Activated naive CD8-positive, alpha-beta T cell treated with anti-CD3 and anti-CD28 coated beads, Interleukin-2, amount 50 U/mL, for 24 hours (primary cell): ENCODE measurements at regions not wholly inside any gene's neighbourhood (a gene's known extent, or its start where the extent isn't known, plus 50 kb on each side); places are given as distances from the start of the nearest gene placed in this dataset.

Source experiments
- ATAC-seq: fragments of 150-1000 bp; cut with Tn5 transposase; one replicate; pipeline ENCODE4 v1.10.0; 2021
- DNase-seq: peaks from one replicate; pipeline ENCODE4 v3.0.0; 2021
- H3K27ac Mint-ChIP-seq: one replicate; pipeline ENCODE4 v1.8.0; 2021; ENCODE audit warnings: mild to moderate bottlenecking, mixed read lengths
- H3K27me3 Mint-ChIP-seq: one replicate; pipeline ENCODE4 v1.8.0; 2021; ENCODE audit warnings: mixed read lengths
- H3K36me3 Mint-ChIP-seq: one replicate; pipeline ENCODE4 v1.8.0; 2021; ENCODE audit warnings: low read depth, mixed read lengths
- H3K4me1 Mint-ChIP-seq: one replicate; pipeline ENCODE4 v1.8.0; 2021; ENCODE audit warnings: mixed read lengths
- H3K4me3 Mint-ChIP-seq: one replicate; pipeline ENCODE4 v1.8.0; 2021; ENCODE audit warnings: mild to moderate bottlenecking, moderate library complexity, mixed read lengths
- H3K9me3 Mint-ChIP-seq: one replicate; pipeline ENCODE4 v1.8.0; 2021; ENCODE audit warnings: mixed read lengths

DNA sequence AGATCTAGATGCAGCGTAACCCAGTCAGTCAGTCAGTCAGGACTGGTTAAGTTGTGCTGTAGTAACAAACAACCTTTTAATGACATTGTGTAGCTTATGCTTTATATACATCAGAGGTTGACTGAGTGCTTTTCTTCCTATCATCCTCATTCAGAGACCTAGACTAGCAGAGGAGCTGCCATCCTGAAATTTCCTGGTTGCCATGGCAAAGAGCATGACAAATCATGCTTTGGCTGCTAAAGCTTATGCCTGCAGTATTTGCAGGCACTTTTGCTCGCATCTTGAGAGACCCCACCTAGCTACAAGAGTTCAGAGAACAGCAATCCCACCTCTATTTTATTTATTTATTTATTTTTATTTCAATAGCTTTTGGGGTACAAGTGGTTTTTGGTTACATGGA is 244.0 kb downstream of the BTBD3 start:
- Mint-ChIP-seq H3K4me1 (no peaks in the 10 kb centered on the region), H3K27me3 (no peaks in the 10 kb centered on the region), H3K36me3 (no peaks in the 10 kb centered on the region), H3K4me3 (no peak overlapping the region), H3K9me3 (no peaks in the 10 kb centered on the region), H3K27ac (no peak overlapping the region)
- DNase-seq (no peak), ATAC-seq (no peak)

GRCh38 chr20:12166053-12166717 is 248.5 kb downstream of the BTBD3 start:
- ATAC-seq (no peak), DNase-seq (no peak)
- Mint-ChIP-seq H3K4me3 (no peak overlapping the region), H3K27me3 (no peaks in the 10 kb centered on the region), H3K9me3 (peaks cover 13% of the 10 kb centered on the region), H3K4me1 (no peaks in the 10 kb centered on the region), H3K27ac (no peak overlapping the region), H3K36me3 (no peaks in the 10 kb centered on the region)

DNA sequence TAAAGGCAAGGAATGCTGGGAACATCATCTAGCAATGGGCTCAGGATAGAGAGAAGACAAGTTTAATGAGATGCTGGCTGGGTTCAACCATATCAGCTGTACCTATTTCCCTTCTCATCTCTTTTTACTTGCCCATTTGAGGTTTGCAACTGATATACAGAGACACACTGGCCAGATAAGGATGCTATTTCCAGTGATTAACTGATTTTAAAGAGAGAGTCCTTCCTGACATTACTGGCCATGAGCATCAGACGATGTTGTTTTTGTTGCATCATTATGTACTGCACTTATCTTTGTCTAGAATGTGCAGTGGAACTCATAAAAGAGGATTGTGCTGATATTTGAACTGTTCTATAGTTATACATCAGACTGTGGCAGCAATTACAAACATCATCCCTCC is 252.7 kb downstream of the BTBD3 start:
- ATAC-seq, result no peak
- DNase-seq, result no peak
- Mint-ChIP-seq H3K36me3 (no peaks in the 10 kb centered on the region), H3K27me3 (no peaks in the 10 kb centered on the region), H3K27ac (no peak overlapping the region), H3K9me3 (peaks cover 22% of the 10 kb centered on the region), H3K4me1 (no peaks in the 10 kb centered on the region), H3K4me3 (no peak overlapping the region)

DNA sequence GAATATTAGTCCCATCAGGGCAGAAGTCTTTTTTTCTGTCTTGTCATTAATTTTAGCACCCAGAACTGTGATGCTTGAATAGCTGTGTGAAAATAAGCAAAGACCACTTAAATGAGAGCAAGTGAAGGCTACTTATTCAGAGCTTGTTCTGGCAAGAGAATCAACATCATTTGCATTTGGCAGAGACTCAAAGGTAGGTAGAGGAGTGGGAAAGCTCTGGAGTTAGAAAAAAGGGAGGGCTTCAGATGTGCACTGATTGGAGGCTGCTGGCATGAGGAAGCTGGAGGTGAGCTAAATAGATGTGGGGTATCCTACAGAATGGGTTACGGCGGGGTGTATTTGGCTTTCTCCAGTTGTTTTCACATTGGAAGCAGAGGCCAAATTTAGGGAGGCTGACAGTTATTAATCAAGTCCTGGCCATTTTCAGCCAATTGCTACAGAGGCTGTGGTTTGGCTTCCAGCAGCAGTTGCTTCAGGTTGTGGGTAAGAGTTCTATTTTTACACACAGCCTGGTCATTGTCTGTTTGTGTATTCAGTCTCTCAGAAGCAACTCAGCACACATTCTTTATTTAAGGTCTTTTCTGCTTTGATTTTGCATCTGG is 254.3 kb downstream of the BTBD3 start:
- H3K36me3 Mint-ChIP-seq, result no peaks in the 10 kb centered on the region
- H3K9me3 Mint-ChIP-seq, result peaks cover 22% of the 10 kb centered on the region
- H3K27me3 Mint-ChIP-seq, result no peaks in the 10 kb centered on the region

GRCh38 chr20:12173347-12174012 is 255.8 kb downstream of the BTBD3 start:
- H3K27me3 Mint-ChIP-seq, result no peaks in the 10 kb centered on the region
- H3K27ac Mint-ChIP-seq, result no peak overlapping the region
- H3K4me3 Mint-ChIP-seq, result no peak overlapping the region
- no peak for ATAC-seq
- H3K36me3 Mint-ChIP-seq, result no peaks in the 10 kb centered on the region
- no peak for DNase-seq
- H3K9me3 Mint-ChIP-seq, result peaks cover 14% of the 10 kb centered on the region
- H3K4me1 Mint-ChIP-seq, result no peaks in the 10 kb centered on the region

More for the DNA sequence above, 254.3 kb downstream of the BTBD3 start:
- H3K4me1 Mint-ChIP-seq, result no peaks in the 10 kb centered on the region
- no peak overlapping the region for H3K4me3 Mint-ChIP-seq
- DNase-seq, result no peak
- no peak for ATAC-seq
- H3K27ac Mint-ChIP-seq, result no peak overlapping the region

DNA sequence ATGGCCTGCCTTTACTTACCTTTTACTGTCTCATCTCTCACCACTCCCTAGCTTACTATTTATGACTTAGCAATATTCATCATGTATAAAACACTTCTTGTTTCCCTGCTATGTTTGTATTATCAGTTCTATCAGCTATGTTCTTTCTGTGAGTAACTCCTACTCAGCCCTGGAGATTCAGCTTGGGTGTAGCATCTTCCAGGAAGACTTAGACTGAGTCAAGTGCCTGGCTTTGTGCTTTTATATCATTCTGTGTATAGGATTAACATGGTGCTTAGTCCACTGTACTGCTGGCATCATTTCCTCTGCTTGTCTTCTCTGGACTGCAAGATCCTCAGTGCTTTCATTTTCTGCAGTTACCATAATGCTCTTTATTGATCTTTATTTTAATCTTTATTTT is 257.8 kb downstream of the BTBD3 start:
- Mint-ChIP-seq H3K9me3 (peaks cover 9% of the 10 kb centered on the region), H3K4me3 (no peak overlapping the region), H3K4me1 (no peaks in the 10 kb centered on the region), H3K27ac (no peak overlapping the region), H3K36me3 (no peaks in the 10 kb centered on the region), H3K27me3 (no peaks in the 10 kb centered on the region)
- DNase-seq (no peak), ATAC-seq (no peak)

- H3K9me3 Mint-ChIP-seq, result peaks cover 11% of the 10 kb centered on the region
- no peaks in the 10 kb centered on the region for H3K27me3 Mint-ChIP-seq
- no peaks in the 10 kb centered on the region for H3K36me3 Mint-ChIP-seq
- no peak overlapping the region for H3K27ac Mint-ChIP-seq
- no peak overlapping the region for H3K4me3 Mint-ChIP-seq
- H3K4me1 Mint-ChIP-seq, result no peaks in the 10 kb centered on the region
- no peak for ATAC-seq
- DNase-seq, result no peak
Observed at GRCh38 chr20:12177657-12178293, 260.1 kb downstream of the BTBD3 start.

- no peak overlapping the region for H3K27ac Mint-ChIP-seq
- peaks cover 8% of the 10 kb centered on the region for H3K9me3 Mint-ChIP-seq
- no peak for DNase-seq
Observed at GRCh38 chr20:12179692-12180091, 262.0 kb downstream of the BTBD3 start.

DNA sequence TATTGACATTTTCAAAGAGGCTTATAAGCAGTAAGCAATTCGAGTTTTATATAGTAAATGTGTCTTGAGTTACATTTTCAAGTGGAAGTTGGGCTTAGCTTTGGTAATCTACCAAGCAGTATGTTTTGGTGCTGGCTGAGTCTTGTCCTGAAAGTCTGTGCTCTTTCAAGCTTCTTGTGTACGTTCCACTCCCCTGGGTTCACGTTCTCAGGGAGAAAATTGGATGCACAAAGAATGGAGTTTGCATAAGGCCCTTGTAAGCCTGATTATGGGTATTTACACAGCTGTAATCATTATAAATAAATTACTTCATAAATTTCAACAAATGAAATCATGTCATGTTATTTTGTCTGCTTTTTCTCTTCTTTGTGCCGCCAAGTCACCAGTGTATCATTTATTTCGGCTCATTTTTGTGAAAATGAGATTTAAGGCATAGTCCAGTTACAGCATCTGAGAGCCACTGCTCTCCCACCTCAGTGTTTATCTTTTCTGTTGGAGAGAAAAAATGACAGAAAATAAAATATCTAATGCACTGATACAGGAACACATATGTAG is 262.5 kb downstream of the BTBD3 start:
- H3K9me3 Mint-ChIP-seq, result peaks cover 5% of the 10 kb centered on the region
- H3K27ac Mint-ChIP-seq, result no peak overlapping the region
- ATAC-seq (no peak), DNase-seq (no peak)
- H3K27me3 Mint-ChIP-seq, result no peaks in the 10 kb centered on the region
- H3K4me1 Mint-ChIP-seq, result no peaks in the 10 kb centered on the region
- no peaks in the 10 kb centered on the region for H3K36me3 Mint-ChIP-seq
- no peak overlapping the region for H3K4me3 Mint-ChIP-seq

More at GRCh38 chr20:12179692-12180091, 262.0 kb downstream of the BTBD3 start:
- Mint-ChIP-seq H3K4me1 (no peaks in the 10 kb centered on the region), H3K4me3 (no peak overlapping the region), H3K36me3 (no peaks in the 10 kb centered on the region), H3K27me3 (no peaks in the 10 kb centered on the region)
- ATAC-seq, result no peak

DNA sequence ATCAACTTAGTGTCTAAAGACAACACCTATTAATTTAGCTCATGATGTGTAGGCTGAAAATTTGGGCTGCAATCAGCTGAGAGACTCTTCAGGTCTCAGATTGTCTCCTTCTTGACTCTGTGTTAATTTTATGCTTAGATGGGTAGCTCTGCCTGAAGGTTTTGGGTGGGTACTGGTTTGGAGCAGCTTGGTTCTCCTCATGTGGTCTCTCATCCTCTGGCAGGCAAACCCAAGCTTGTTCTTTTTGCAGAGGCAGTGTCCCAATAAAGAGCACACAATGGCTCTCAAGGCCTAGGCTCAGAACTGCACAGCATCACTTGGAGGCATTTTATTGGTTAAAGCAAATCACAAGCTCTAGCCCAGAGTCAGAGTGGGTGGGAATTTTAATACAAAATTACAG is 280.6 kb downstream of the BTBD3 start:
- no peaks in the 10 kb centered on the region for H3K4me1 Mint-ChIP-seq
- H3K27me3 Mint-ChIP-seq, result no peaks in the 10 kb centered on the region
- H3K36me3 Mint-ChIP-seq, result no peaks in the 10 kb centered on the region
- ATAC-seq, result no peak
- no peaks in the 10 kb centered on the region for H3K9me3 Mint-ChIP-seq
- H3K4me3 Mint-ChIP-seq, result no peak overlapping the region
- H3K27ac Mint-ChIP-seq, result no peak overlapping the region
- no peak for DNase-seq

DNA sequence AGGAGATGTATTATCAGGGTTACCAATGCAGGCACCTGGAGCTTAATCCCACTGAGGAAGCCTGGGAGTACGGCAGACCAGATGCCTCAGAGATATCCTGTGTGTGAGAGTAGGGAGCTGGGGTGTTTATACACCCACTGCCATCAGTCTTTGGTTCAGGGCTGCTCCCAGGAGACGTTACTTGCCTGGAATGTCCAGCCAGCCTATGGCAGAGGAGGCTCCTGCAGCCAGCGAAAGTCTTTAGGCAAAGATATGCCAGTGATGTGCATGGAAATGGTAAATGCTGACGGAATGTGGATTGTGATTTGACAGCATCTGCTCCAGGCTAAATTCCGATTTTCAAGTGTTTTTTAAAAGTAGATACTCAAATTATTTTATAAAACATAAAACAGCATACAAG is 282.0 kb downstream of the BTBD3 start:
- Mint-ChIP-seq H3K27me3 (no peaks in the 10 kb centered on the region), H3K4me3 (no peak overlapping the region), H3K36me3 (no peaks in the 10 kb centered on the region), H3K9me3 (no peaks in the 10 kb centered on the region), H3K4me1 (no peaks in the 10 kb centered on the region), H3K27ac (no peak overlapping the region)
- ATAC-seq (no peak), DNase-seq (no peak)

- no peak overlapping the region for H3K27ac Mint-ChIP-seq
- ATAC-seq (no peak), DNase-seq (no peak)
- no peaks in the 10 kb centered on the region for H3K4me1 Mint-ChIP-seq
- H3K9me3 Mint-ChIP-seq, result no peaks in the 10 kb centered on the region
- no peaks in the 10 kb centered on the region for H3K27me3 Mint-ChIP-seq
- no peak overlapping the region for H3K4me3 Mint-ChIP-seq
- H3K36me3 Mint-ChIP-seq, result no peaks in the 10 kb centered on the region
Observed at GRCh38 chr20:12201289-12201991, 283.7 kb downstream of the BTBD3 start.

- DNase-seq (no peak), ATAC-seq (no peak)
- no peaks in the 10 kb centered on the region for H3K4me1 Mint-ChIP-seq
- H3K9me3 Mint-ChIP-seq, result no peaks in the 10 kb centered on the region
- H3K36me3 Mint-ChIP-seq, result no peaks in the 10 kb centered on the region
- no peaks in the 10 kb centered on the region for H3K27me3 Mint-ChIP-seq
- no peak overlapping the region for H3K27ac Mint-ChIP-seq
- H3K4me3 Mint-ChIP-seq, result no peak overlapping the region
Observed at GRCh38 chr20:12203399-12203798, 285.7 kb downstream of the BTBD3 start.

- Mint-ChIP-seq H3K27me3 (no peaks in the 10 kb centered on the region), H3K4me3 (no peak overlapping the region), H3K4me1 (no peaks in the 10 kb centered on the region), H3K9me3 (no peaks in the 10 kb centered on the region), H3K27ac (no peak overlapping the region), H3K36me3 (no peaks in the 10 kb centered on the region)
- no peak for DNase-seq
- no peak for ATAC-seq
Observed at GRCh38 chr20:12203981-12204380, 286.3 kb downstream of the BTBD3 start.
